Ovary (tissue), 7 donors: ENCODE measurements at regions not wholly inside any gene's neighbourhood (a gene's known extent, or its start where the extent isn't known, plus 50 kb on each side); places are given as distances from the start of the nearest gene placed in this dataset.

Experiments
- DNase-seq, 5 donors: peaks; one replicate each; pipeline ENCODE4 v3.0.0-alpha.2; 2019 to 2020
- H3K27ac ChIP-seq, 2 donors: fragments of 200-600 bp; one replicate each; pipeline versions ENCODE4 v1.5.1 to v1.8.0; 2019 to 2022
- H3K27me3 ChIP-seq: fragments of 200-600 bp; one replicate; pipeline ENCODE4 v1.8.0; 2022
- H3K36me3 ChIP-seq: fragments of 200-600 bp; sonication (generic); one replicate; pipeline ENCODE4 v1.5.1; 2019
- H3K4me1 ChIP-seq: one replicate; pipeline ENCODE4 v1.8.1; 2013; ENCODE audit warnings: mild to moderate bottlenecking, moderate library complexity; ENCODE audit not compliant: insufficient read depth
- H3K4me3 ChIP-seq: fragments of 200-600 bp; sonication (generic); one replicate; pipeline ENCODE4 v1.5.1; 2017
- H3K9me3 ChIP-seq, 2 donors: fragments of 200-600 bp in 1 of 2; sonication (generic) in 1 of 2; one replicate each; pipeline versions ENCODE4 v1.5.1 to v1.8.1; 2013 to 2019; ENCODE audit warnings: mild to moderate bottlenecking in 1 of 2, moderate library complexity in 1 of 2
- EP300 ChIP-seq: sonication (generic); formaldehyde crosslinking; IDR thresholded peaks from one replicate; pipeline ENCODE4 v1.6.1; 2017; ENCODE audit warnings: antibody characterized with exemption
- POLR2A ChIP-seq: fragments of 450-650 bp; IDR thresholded peaks from one replicate; pipeline ENCODE4 v1.6.1; 2017; ENCODE audit warnings: antibody characterized with exemption, mild to moderate bottlenecking, moderate library complexity
- WGBS, 3 donors: extraction: QIAGEN DNeasy Blood & Tissue Kit in 1 of 3; methylation state at CpG; one replicate each; pipeline versions ENCODE4 v1.1.5 to v1.1.7; 2013 to 2017; 5-methylcytosine and 5-hydroxymethylcytosine counted together
- intact Hi-C, 4 donors: fragments of 100-400 bp; cut with DNase I; formaldehyde crosslinking; loops; one replicate each; pipeline versions ENCODE4 v1.11.0 to v1.15.1; 2022 to 2023
- TF ChIP-seq, protein P1 (sequence below), 3 donors: fragments of 450-650 bp in 2 of 3; fragments of 200-600 bp in 1 of 3; IDR thresholded peaks; one replicate each; pipeline versions ENCODE4 v1.5.1 to v1.8.0; 2016 to 2022; ENCODE audit warnings: antibody characterized with exemption in 3 of 3, mild to moderate bottlenecking in 1 of 3
- donor health status: DM: no; HTN: no; CAD: no; lungs with moderate emphysema.
- donor health status: DM: no; HTN: no; CAD: no.
- donor health status: Bipolar disorder and iron deficiency.
- donor health status: DM: no; HTN: no; CAD: no.
- donor health status: DM: yes; HTN: yes; CAD: no.

GRCh38 chr14:22479776-22480464 lies 109.1 kb downstream of the DAD1 start:
- no peaks in the 10 kb centered on the region for H3K36me3 ChIP-seq
- intact Hi-C loops, result no loop called here
- WGBS, 3 donors, result 54 to 57% (median 57%) methylated on average over 3 of the region's 3 CpGs
- H3K27me3 ChIP-seq, result no peaks in the 10 kb centered on the region
- H3K27ac ChIP-seq, result no peak overlapping the region
- no peak for DNase-seq
- no peak overlapping the region for H3K4me3 ChIP-seq
- H3K4me1 ChIP-seq, result peaks cover 26% of the 10 kb centered on the region
- TF ChIP-seq POLR2A (no peak), EP300 (no peak)
- TF ChIP-seq, protein P1, sequence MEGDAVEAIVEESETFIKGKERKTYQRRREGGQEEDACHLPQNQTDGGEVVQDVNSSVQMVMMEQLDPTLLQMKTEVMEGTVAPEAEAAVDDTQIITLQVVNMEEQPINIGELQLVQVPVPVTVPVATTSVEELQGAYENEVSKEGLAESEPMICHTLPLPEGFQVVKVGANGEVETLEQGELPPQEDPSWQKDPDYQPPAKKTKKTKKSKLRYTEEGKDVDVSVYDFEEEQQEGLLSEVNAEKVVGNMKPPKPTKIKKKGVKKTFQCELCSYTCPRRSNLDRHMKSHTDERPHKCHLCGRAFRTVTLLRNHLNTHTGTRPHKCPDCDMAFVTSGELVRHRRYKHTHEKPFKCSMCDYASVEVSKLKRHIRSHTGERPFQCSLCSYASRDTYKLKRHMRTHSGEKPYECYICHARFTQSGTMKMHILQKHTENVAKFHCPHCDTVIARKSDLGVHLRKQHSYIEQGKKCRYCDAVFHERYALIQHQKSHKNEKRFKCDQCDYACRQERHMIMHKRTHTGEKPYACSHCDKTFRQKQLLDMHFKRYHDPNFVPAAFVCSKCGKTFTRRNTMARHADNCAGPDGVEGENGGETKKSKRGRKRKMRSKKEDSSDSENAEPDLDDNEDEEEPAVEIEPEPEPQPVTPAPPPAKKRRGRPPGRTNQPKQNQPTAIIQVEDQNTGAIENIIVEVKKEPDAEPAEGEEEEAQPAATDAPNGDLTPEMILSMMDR (IDR thresholded peaks at IDR 0.05), result no peak
- H3K9me3 ChIP-seq, result no peaks in the 10 kb centered on the region

DNA sequence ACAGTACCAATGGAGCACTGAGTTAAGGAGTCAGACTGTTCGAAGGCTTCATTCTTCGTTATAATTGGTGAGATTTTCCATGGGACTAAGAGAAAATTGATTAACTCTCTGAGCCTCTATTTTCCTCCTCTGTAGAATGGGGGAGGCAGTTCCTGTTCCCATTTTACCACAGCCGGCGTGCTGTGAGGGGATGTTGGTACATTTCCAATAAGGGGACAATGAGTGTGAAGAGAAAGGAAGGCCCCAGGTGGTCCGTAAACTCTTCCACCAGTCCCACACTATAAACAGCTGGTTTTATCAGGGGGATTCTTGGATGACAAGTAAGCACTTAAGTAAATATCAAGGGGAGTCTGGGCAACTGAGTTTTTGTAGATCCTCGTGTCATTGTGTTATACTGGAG lies 109.9 kb downstream of the DAD1 start:
- Histone ChIP-seq H3K4me3 (no peak overlapping the region), H3K36me3 (no peaks in the 10 kb centered on the region), H3K27me3 (no peaks in the 10 kb centered on the region), H3K27ac (no peak overlapping the region), H3K4me1 (peaks cover 26% of the 10 kb centered on the region), H3K9me3 (no peaks in the 10 kb centered on the region)
- TF ChIP-seq POLR2A (no peak), EP300 (no peak)
- TF ChIP-seq, protein P1 (IDR thresholded peaks at IDR 0.05), result no peak
- DNase-seq, result no peak
- WGBS, 3 donors, result 49 to 68% (median 59%) methylated on average over 6 of the region's 6 CpGs
- intact Hi-C loops, result no loop called here

GRCh38 chr14:22478670-22479069 lies 110.4 kb downstream of the DAD1 start:
- DNase-seq, result peak in 4 of 5 donors; percentile 41 to 66 (median 45)
- Histone ChIP-seq H3K9me3 (no peaks in the 10 kb centered on the region), H3K4me3 (no peak overlapping the region), H3K4me1 (peaks cover 24% of the 10 kb centered on the region), H3K27ac (no peak overlapping the region), H3K27me3 (no peaks in the 10 kb centered on the region), H3K36me3 (no peaks in the 10 kb centered on the region)
- TF ChIP-seq, protein P1 (IDR thresholded peaks at IDR 0.05), result no peak
- TF ChIP-seq EP300 (no peak), POLR2A (no peak)
- intact Hi-C loops, result no loop called here
- WGBS, 3 donors, result 3 to 9% (median 6%) methylated on average over 3 of the region's 3 CpGs

DNA sequence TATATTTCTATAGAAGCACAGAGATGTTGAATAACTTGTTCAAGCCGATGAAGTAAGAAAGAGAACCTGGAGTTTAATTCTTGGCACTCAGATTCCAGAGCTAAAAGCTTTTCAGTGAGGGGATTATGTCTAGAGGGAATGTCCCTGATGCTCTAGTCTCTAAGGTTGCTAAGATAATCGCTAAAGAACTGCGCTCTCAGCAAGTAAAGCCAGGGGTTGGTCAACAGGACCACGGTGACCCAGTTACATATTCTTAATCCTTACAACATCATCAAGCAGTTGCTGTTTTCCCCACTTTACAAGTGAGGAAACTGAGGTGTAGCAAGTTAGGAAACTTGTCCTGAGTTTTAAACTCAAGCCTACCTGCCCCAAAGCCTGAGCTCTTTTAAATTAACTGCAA lies 110.8 kb downstream of the DAD1 start:
- WGBS, 3 donors, result 65 to 71% (median 71%) methylated on average over 4 of the region's 4 CpGs
- TF ChIP-seq POLR2A, result no peak
- TF ChIP-seq, protein P1 (IDR thresholded peaks at IDR 0.05), result no peak
- no peak for TF ChIP-seq EP300
- DNase-seq, result no peak
- no peaks in the 10 kb centered on the region for H3K9me3 ChIP-seq
- H3K4me1 ChIP-seq, result peaks cover 27% of the 10 kb centered on the region
- no peak overlapping the region for H3K27ac ChIP-seq
- intact Hi-C loops, result no loop called here
- H3K27me3 ChIP-seq, result no peaks in the 10 kb centered on the region
- H3K36me3 ChIP-seq, result no peaks in the 10 kb centered on the region
- no peak overlapping the region for H3K4me3 ChIP-seq
